Astrocyte of the spinal cord (primary cell): ENCODE measurements at regions not wholly inside any gene's neighbourhood (a gene's known extent, or its start where the extent isn't known, plus 50 kb on each side); places are given as distances from the start of the nearest gene placed in this dataset.

Experiments
- DNase-seq: peaks from one replicate; pipeline ENCODE4 v3.0.0; 2011; ENCODE audit warnings: low read depth, low spot score
- H3K4me3 ChIP-seq: 2 replicates; pipeline ENCODE4 v1.5.1; 2011; ENCODE audit warnings: low read depth, mild to moderate bottlenecking, low read length, moderate library complexity
- in situ Hi-C: cut with HindIII; loops from 2 replicates; pipeline ENCODE4 v1.10.0; 2017; ENCODE audit warnings: low sequenced_read_pairs
- TF ChIP-seq, protein P1 (sequence below): IDR thresholded peaks from 2 replicates; pipeline ENCODE4 v1.5.1; 2012; ENCODE audit warnings: low read depth, mild to moderate bottlenecking, low read length, inconsistent platforms

DNA sequence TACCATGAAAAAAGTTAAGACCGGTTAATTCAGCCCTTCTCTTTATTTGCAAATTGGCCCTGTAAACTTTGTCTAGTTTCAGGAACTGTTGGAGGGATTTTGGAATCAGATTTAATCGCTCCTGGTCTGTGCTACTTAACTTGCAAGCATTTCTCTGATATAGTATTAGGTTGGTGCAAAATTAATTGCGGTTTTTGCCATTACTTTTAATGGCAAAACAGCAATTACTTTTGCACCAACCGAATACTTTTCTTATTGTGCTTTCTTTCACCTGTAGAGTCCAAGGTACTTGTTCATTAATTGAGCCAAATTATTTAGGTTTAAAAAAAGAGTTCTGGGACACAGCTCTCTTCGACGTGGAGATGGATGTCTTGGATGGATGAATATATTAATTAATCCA, 92.8 kb upstream of the HNRNPU start:
- no peak for DNase-seq
- TF ChIP-seq, protein P1, sequence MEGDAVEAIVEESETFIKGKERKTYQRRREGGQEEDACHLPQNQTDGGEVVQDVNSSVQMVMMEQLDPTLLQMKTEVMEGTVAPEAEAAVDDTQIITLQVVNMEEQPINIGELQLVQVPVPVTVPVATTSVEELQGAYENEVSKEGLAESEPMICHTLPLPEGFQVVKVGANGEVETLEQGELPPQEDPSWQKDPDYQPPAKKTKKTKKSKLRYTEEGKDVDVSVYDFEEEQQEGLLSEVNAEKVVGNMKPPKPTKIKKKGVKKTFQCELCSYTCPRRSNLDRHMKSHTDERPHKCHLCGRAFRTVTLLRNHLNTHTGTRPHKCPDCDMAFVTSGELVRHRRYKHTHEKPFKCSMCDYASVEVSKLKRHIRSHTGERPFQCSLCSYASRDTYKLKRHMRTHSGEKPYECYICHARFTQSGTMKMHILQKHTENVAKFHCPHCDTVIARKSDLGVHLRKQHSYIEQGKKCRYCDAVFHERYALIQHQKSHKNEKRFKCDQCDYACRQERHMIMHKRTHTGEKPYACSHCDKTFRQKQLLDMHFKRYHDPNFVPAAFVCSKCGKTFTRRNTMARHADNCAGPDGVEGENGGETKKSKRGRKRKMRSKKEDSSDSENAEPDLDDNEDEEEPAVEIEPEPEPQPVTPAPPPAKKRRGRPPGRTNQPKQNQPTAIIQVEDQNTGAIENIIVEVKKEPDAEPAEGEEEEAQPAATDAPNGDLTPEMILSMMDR = no peak
- no peak overlapping the region for H3K4me3 ChIP-seq
- in situ Hi-C loops = no loop called here

DNA sequence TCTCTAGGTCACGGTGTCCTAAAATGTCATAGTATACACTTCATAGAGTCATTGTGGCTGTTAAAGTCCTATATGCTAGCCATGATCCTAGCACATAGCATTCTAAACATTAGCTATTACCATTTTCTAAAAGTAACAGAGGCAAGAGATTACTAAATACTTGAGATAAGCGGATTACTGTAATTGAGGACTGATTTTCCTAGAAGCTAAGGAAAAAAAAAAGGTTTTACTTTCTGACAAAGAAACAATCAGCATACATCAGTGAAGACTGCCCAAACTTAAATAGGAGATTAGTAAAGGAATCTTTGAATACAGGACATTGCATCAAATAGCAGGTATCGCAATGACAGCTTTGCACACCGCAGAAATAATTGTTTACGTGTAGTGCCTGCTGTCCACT, 91.3 kb upstream of the HNRNPU start:
- H3K4me3 ChIP-seq = no peak overlapping the region
- TF ChIP-seq, protein P1 = no peak
- in situ Hi-C loops = no loop called here
- no peak for DNase-seq

- no peak overlapping the region for H3K4me3 ChIP-seq
- no peak for DNase-seq
- TF ChIP-seq, protein P1 = no peak
- in situ Hi-C loops = no loop called here
Observed at GRCh38 chr1:244954359-244954758, 90.0 kb upstream of the HNRNPU start.

DNA sequence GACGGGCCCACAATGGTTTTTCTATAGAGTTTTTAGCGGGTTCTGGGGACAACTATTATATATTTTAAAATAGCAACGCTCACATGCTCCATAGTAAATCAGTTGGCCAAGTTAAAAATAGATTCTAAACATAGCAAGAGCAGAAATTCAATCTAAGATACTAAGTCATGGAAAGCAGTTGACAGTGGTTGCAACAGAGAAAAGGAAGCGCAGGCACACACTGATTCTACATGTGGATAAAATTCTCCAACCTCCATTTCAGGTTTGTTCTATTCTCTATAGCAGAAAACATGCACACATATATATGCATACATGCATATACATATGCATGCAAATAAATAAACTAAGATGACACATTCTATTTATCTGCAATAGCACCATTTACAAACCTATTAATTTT, 89.6 kb upstream of the HNRNPU start:
- no peak for DNase-seq
- in situ Hi-C loops = no loop called here
- H3K4me3 ChIP-seq = no peak overlapping the region
- TF ChIP-seq, protein P1 = no peak

GRCh38 chr1:244952940-244953339, 88.6 kb upstream of the HNRNPU start:
- in situ Hi-C loops = no loop called here
- TF ChIP-seq, protein P1 = no peak
- H3K4me3 ChIP-seq = no peak overlapping the region

GRCh38 chr1:244952280-244952933, 88.1 kb upstream of the HNRNPU start:
- no peak for DNase-seq
- in situ Hi-C loops = no loop called here
- TF ChIP-seq, protein P1 = no peak
- no peak overlapping the region for H3K4me3 ChIP-seq

More at GRCh38 chr1:244952940-244953339, 88.6 kb upstream of the HNRNPU start:
- DNase-seq = no peak
